ENCODE measurements at regions not wholly inside any gene's neighbourhood (a gene's known extent, or its start where the extent isn't known, plus 50 kb on each side); places are given as distances from the start of the nearest gene placed in this dataset.

DNA sequence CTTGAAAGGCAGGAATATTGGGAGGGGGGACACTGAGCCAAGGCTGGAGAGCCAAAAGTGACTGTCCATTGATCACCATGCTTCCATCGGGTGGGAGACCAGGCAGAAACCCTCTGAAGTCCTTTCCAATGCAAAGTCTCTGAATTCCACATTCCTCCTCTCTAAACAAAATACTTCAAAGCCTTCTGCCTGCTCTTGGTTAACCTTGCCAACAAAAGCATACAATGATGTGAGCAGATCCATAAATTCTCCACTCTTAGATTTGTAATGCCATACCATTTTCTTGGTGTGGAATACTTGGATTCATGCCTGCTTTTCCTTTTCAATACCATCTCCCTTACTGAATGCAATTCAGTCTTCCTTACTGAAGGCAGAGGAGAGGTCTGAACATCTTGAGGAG, 74.1 kb upstream of the FAM9B start:
- 17 to 53% methylated on average over 1 of the region's 1 CpG for WGBS, 2 donors
- TF ChIP-seq POLR2A (IDR thresholded peaks at IDR 0.05) (no peak), EP300 (IDR thresholded peaks at IDR 0.05) (no peak)
- TF ChIP-seq, protein P1, sequence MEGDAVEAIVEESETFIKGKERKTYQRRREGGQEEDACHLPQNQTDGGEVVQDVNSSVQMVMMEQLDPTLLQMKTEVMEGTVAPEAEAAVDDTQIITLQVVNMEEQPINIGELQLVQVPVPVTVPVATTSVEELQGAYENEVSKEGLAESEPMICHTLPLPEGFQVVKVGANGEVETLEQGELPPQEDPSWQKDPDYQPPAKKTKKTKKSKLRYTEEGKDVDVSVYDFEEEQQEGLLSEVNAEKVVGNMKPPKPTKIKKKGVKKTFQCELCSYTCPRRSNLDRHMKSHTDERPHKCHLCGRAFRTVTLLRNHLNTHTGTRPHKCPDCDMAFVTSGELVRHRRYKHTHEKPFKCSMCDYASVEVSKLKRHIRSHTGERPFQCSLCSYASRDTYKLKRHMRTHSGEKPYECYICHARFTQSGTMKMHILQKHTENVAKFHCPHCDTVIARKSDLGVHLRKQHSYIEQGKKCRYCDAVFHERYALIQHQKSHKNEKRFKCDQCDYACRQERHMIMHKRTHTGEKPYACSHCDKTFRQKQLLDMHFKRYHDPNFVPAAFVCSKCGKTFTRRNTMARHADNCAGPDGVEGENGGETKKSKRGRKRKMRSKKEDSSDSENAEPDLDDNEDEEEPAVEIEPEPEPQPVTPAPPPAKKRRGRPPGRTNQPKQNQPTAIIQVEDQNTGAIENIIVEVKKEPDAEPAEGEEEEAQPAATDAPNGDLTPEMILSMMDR (IDR thresholded peaks at IDR 0.05) = no peak
- Histone ChIP-seq H3K4me1 (no peaks in the 10 kb centered on the region), H3K4me3 (no peak overlapping the region), H3K9me3 (no peaks in the 10 kb centered on the region), H3K27me3 (no peaks in the 10 kb centered on the region), H3K36me3 (no peaks in the 10 kb centered on the region), H3K27ac (no peak overlapping the region)
- no peak for DNase-seq (ENCODE audit: low spot score in 2 of 2)

DNA sequence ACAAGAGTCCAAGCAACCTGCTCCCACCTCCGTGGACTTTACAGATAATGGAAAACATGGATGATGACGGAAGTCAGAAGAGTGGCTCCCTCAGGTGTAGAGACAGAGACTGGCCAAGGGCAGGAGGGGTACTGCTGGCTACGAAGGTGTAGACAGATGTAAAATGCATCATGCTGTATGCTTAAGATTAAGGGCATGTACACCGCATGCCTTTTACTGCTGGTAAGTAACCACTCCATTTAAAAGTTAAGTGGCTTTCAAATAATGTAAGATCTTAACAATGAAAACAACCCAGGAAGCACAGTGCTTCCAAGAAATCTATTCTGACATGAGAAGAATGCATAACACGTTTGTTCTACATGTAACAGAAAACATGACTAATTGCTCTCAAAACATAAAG, 76.9 kb upstream of the FAM9B start:
- H3K27ac ChIP-seq = no peak overlapping the region
- H3K9me3 ChIP-seq = no peaks in the 10 kb centered on the region
- H3K4me1 ChIP-seq = no peaks in the 10 kb centered on the region
- no peaks in the 10 kb centered on the region for H3K36me3 ChIP-seq
- TF ChIP-seq, protein P1 (IDR thresholded peaks at IDR 0.05) = no peak
- no peak for TF ChIP-seq POLR2A (IDR thresholded peaks at IDR 0.05)
- TF ChIP-seq EP300 (IDR thresholded peaks at IDR 0.05) = no peak
- no peaks in the 10 kb centered on the region for H3K27me3 ChIP-seq
- DNase-seq (ENCODE audit: low spot score in 2 of 2) = no peak
- WGBS, 2 donors = 67 to 69% methylated on average over 5 of the region's 5 CpGs
- H3K4me3 ChIP-seq = no peak overlapping the region

DNA sequence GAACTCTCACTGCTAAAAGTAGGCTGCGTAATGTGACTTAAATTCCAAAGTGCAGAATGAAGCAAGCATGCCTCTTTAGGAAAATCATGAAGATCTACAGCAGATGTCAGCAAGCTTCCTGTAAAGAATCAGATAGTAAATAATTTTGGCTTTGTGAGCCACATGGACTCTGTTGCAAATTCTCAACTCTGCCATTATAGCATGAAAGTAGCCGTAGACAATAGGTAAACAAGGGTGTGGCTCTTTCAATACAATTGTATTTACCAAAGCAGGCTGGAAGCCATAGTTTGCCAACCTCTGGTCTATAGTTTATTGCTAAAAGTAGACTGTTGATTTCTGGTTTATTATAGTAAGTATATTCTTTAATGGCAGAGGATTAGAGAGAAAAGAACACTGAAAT, 80.3 kb upstream of the FAM9B start:
- no peak for DNase-seq (ENCODE audit: low spot score in 2 of 2)
- 68 to 76% methylated on average over 2 of the region's 2 CpGs for WGBS, 2 donors

DNA sequence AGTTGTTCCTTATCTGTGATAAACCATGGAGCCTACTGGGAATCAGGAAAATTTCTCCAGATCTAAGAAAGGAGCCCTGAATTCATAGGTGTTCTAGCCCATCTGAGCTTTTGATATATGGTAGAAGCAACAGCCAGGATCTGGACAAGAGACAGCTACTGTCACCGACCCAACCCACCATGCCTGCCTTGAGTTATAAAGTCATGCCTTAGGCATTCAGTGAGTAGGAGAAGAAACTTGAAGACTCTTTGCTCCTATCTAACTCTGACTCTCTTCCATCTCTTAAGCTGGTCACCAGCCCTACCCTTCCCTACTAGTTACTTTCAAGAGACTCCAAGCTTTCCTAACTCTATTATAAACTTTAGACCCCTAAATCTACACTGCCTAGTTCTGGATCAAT, 83.9 kb upstream of the FAM9B start:
- WGBS, 2 donors = 85 to 88% methylated on average over 1 of the region's 1 CpG
- Histone ChIP-seq H3K9me3 (no peaks in the 10 kb centered on the region), H3K4me3 (no peak overlapping the region), H3K4me1 (no peaks in the 10 kb centered on the region), H3K36me3 (no peaks in the 10 kb centered on the region), H3K27ac (no peak overlapping the region), H3K27me3 (no peaks in the 10 kb centered on the region)
- DNase-seq (ENCODE audit: low spot score in 2 of 2) = no peak
- no peak for TF ChIP-seq POLR2A (IDR thresholded peaks at IDR 0.05)
- TF ChIP-seq, protein P1 (IDR thresholded peaks at IDR 0.05) = no peak
- no peak for TF ChIP-seq EP300 (IDR thresholded peaks at IDR 0.05)

More for the DNA sequence above, 80.3 kb upstream of the FAM9B start:
- H3K4me1 ChIP-seq = no peaks in the 10 kb centered on the region
- no peaks in the 10 kb centered on the region for H3K27me3 ChIP-seq
- H3K27ac ChIP-seq = no peak overlapping the region
- H3K36me3 ChIP-seq = no peaks in the 10 kb centered on the region
- no peak overlapping the region for H3K4me3 ChIP-seq
- no peaks in the 10 kb centered on the region for H3K9me3 ChIP-seq
- TF ChIP-seq EP300 (IDR thresholded peaks at IDR 0.05) = no peak
- TF ChIP-seq, protein P1 (IDR thresholded peaks at IDR 0.05) = no peak
- no peak for TF ChIP-seq POLR2A (IDR thresholded peaks at IDR 0.05)

DNA sequence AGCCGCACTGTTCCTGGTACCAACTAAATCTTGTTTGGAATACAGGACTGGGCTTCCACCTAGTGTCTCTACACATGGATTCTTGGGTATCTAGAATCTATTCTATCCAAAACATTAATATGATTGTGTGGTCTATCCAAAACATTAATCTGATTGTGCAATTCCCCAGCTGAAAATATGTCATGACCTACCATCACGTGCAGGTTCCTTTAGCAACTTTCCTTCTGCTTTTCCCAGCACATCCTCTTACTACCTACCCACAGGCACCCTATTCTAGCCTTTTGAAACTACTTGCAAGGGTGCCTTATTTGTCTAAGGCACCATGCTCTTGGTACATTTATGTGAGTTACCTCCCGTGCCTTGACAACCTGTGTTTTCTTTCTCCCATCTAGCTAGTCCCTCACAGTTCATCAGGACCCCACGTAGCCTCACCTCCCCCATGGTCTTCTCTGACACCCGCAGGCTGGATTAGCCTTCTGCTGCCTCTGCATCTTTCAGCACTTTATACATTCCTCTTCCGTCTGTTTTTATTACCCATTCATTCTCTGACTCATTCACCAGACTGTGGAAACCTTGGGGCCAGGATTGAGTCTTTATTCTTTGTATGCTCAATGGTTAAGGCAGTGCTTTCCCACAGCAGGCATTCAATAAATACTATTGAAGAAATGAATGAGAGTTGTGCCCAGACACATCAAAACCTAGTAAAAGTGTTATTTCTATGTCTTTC, 88.8 kb upstream of the FAM9B start:
- whole genome bisulfite sequencing, 2 donors = 59 to 70% methylated on average over 6 of the region's 6 CpGs
- DNase-seq (ENCODE audit: low spot score in 2 of 2) = peak in 1 of 2 donors; percentile 4
- Histone ChIP-seq H3K27me3 (no peaks in the 10 kb centered on the region), H3K4me1 (no peaks in the 10 kb centered on the region), H3K4me3 (no peak overlapping the region), H3K36me3 (no peaks in the 10 kb centered on the region), H3K27ac (no peak overlapping the region), H3K9me3 (no peaks in the 10 kb centered on the region)
- TF ChIP-seq, protein P1 (IDR thresholded peaks at IDR 0.05) = no peak
- TF ChIP-seq POLR2A (IDR thresholded peaks at IDR 0.05) = no peak
- peak in 1 of 2 donors; percentile 41 for TF ChIP-seq EP300 (IDR thresholded peaks at IDR 0.05)
